ENCODE measurements at regions not wholly inside any gene's neighbourhood (a gene's known extent, or its start where the extent isn't known, plus 50 kb on each side); places are given as distances from the start of the nearest gene placed in this dataset.
"Not testable (repeated sequence)": the region's sequence is repeated elsewhere in the genome, so short reads cannot be mapped to it uniquely, and the experiment has no call there.

DNA sequence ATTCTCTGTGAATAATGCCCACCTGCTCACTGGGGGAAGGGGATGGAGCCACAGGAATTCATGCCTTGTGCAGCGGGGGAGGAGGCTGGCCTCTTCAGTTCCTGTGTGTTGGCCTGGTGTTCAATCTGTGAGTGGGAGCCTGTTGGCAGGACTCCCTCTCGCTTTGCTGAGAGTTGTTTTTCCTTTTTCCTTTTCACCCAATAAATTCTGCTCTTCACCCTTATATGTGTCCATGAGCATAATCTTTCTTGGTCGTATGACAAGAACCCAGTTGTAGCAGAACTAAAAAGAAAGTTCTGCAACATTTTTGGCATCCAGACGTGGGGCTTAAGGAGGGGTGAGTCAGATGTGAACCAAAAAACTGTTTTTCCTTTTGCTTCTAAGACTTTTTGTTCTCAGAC lies 235.2 kb upstream of the HDX start:
- DNase-seq, result no peak
- no peaks in the 10 kb centered on the region for H3K36me3 Mint-ChIP-seq (ENCODE audit: low read depth)
- CTCF ChIA-PET, result interaction anchor here (1.1 kb wide), 1 partner anchor 8 kb away, joined by 3 read pairs; no protein-coding TSS in a partner anchor
- POLR2A ChIA-PET, result no interaction called here
- no peaks in the 10 kb centered on the region for H3K4me1 Mint-ChIP-seq
- no peak overlapping the region for H3K27ac Mint-ChIP-seq
- no peak overlapping the region for H3K4me3 Mint-ChIP-seq
- H3K9me3 Mint-ChIP-seq, result no peaks in the 10 kb centered on the region
- no peaks in the 10 kb centered on the region for H3K27me3 Mint-ChIP-seq

DNA sequence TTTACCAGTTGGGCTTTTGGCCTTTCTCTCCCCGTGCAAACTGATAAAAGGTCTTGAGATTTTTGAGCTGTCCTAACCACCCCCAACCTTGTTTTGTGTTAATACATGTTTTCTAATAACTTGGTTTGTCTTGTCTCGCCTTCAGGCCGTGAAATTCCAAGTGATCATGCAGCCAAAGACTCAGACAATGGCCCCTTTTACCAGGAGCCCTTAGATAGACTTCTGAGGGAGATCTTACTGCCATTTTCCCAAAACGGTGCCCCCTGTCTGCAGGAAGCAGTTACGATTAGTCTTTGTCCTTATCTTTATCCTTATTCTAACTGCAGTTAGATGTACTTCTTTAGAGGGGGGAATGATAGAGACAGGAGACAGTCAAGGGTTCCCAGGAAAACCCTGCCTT lies 245.3 kb upstream of the HDX start:
- Mint-ChIP-seq H3K4me1 (no peaks in the 10 kb centered on the region), H3K27me3 (no peaks in the 10 kb centered on the region), H3K27ac (no peak overlapping the region), H3K9me3 (no peaks in the 10 kb centered on the region), H3K4me3 (no peak overlapping the region), H3K36me3 (ENCODE audit: low read depth) (no peaks in the 10 kb centered on the region)
- DNase-seq, result no peak
- ChIA-PET POLR2A (no interaction called here), CTCF (no interaction called here)

DNA sequence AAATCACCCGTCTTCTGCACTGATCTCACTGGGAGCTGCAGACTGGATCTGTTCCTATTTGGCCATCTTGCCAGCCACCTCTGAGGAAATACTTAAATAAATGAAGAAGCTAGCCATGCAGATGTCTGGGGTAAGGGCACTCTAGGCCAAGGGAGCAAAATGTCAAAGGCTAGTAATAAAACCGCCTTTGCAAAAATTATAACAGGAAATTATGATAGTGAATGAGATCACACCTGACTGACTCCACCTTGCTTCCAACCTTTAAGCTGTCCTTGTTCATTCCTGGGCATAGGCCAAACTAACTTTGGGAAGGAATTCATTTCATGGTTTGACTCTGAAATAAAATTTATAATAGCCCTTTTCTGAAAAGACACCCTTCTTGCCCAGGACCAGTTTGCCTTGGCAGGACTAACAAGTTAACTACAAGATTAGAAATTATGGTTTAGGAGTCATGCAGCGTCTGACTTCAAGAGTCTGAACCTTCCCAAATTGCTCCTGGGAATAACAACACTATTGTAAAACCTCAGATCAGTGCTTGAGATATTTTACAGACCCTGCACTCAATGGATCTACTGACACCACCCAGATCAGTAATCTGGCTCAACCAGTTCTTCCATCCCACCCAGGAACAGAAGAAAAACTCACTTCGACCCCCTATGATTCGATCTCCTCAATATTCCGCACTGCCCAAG lies 246.9 kb upstream of the HDX start:
- Mint-ChIP-seq H3K4me3 (no peak overlapping the region), H3K4me1 (no peaks in the 10 kb centered on the region), H3K27ac (no peak overlapping the region), H3K27me3 (no peaks in the 10 kb centered on the region), H3K36me3 (ENCODE audit: low read depth) (no peaks in the 10 kb centered on the region), H3K9me3 (no peaks in the 10 kb centered on the region)
- ChIA-PET POLR2A (no interaction called here), CTCF (no interaction called here)
- no peak for DNase-seq

DNA sequence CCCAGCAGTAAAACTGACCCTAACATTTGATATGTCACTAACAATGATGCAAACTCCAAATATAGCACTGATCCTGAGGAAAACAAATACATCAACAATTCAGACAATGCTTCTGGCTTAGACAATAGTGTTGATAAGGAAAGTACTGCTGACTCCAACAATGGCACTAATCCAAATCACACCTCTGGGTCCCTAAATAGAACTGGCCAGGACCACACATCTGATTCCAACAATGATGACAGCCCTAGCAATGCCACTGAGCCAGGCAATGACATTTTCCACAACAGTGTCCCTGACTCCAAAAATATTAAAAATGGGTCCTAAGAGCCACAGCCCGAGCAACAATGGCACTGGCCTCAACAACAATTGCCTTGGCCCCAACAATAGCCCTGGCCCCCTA lies 243.1 kb upstream of the APOOL start:
- POLR2A ChIA-PET, result no interaction called here
- H3K4me1 Mint-ChIP-seq, result no peaks in the 10 kb centered on the region

DNA sequence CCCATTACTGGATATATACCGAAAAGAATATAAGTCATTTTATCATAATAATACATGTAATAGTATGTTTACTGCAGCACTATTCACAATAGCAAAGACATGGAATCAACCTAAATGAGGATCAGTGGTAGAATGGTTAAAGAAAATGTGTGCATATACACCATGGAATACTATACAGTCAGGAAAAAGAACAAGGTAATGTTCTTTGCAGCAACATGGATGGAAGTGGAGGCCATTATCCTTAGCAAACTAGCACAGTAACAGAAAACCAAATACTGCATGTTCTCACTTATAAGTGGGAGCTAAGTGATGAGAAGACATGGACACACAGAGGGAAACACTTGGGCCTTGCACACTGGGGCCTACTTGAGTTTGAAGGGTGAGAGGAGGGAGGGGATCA lies 207.4 kb upstream of the APOOL start:
- Mint-ChIP-seq H3K27ac (no peak overlapping the region), H3K4me3 (no peak overlapping the region), H3K9me3 (no peaks in the 10 kb centered on the region), H3K27me3 (no peaks in the 10 kb centered on the region), H3K36me3 (ENCODE audit: low read depth) (no peaks in the 10 kb centered on the region), H3K4me1 (no peaks in the 10 kb centered on the region)
- no peak for DNase-seq
- ChIA-PET POLR2A (no interaction called here), CTCF (no interaction called here)

More for the DNA sequence above, 243.1 kb upstream of the APOOL start:
- Mint-ChIP-seq H3K36me3 (ENCODE audit: low read depth) (no peaks in the 10 kb centered on the region), H3K27ac (no peak overlapping the region), H3K4me3 (no peak overlapping the region), H3K27me3 (no peaks in the 10 kb centered on the region), H3K9me3 (no peaks in the 10 kb centered on the region)
- DNase-seq, result no peak
- CTCF ChIA-PET, result no interaction called here

DNA sequence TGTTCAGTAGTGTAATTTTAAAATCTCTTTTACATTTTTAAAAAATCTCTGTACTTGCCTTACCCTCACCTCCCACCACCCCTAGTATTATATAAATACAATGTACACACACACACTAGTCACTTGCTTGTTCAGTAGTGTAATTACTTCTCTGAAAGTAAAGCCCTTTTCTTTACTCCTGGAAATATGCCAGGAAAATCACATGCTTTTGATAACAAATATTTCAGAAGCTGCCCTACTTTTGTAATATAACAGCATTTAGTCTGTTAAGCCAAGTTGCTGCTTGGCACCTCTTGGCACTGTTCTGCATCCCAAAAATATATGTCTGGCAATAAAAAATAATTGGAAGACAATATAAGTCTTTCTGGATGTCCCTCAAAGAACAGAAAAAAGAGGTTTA lies 172.8 kb upstream of the APOOL start:
- ChIA-PET POLR2A (no interaction called here), CTCF (no interaction called here)
- H3K27ac Mint-ChIP-seq, result no peak overlapping the region
- H3K36me3 Mint-ChIP-seq (ENCODE audit: low read depth), result no peaks in the 10 kb centered on the region
- no peaks in the 10 kb centered on the region for H3K27me3 Mint-ChIP-seq
- no peak overlapping the region for H3K4me3 Mint-ChIP-seq
- no peaks in the 10 kb centered on the region for H3K4me1 Mint-ChIP-seq
- DNase-seq, result no peak
- H3K9me3 Mint-ChIP-seq, result no peaks in the 10 kb centered on the region

DNA sequence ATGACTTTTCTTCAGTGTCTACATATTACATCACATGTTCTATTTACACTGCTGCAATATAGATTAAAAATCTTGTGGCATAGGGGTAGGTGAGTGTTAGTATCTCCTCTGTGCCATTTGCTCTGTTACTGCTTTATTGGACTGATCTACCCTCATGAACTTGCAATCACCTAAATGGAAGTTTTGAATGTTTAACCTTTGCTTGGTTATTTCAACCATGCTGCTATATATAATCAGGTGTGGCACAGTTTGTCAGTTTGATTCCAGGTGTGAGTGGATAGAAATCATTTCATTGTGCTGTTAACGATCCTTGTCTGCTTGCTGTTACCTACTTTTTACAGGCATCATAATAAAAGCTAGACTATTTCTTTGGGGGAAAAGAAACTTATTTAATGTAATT lies 157.1 kb upstream of the APOOL start:
- POLR2A ChIA-PET; CTCF ChIA-PET; H3K27ac Mint-ChIP-seq; H3K4me1 Mint-ChIP-seq; H3K36me3 Mint-ChIP-seq (ENCODE audit: low read depth); DNase-seq; H3K9me3 Mint-ChIP-seq; H3K4me3 Mint-ChIP-seq; H3K27me3 Mint-ChIP-seq: not testable (repeated sequence)

DNA sequence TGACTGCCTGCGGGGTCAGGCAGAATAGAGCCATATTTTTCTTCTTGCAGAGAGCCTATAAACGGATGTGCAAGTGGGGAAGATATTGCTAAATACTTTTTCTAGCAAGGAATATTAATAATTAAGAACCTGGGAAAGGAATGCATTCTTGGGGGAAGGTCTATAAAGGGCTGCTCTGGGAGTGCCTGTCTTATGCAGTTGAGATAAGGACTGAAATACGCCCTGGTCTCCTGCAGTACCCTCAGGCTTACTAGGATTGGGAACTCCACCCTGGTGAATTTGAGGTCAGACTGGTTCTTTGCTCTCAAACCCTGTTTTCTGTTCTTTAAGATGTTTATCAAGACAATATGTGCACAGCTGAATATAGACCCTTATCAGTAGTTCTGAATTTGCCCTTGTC lies 152.5 kb upstream of the APOOL start:
- H3K27me3 Mint-ChIP-seq; CTCF ChIA-PET; POLR2A ChIA-PET; H3K9me3 Mint-ChIP-seq; DNase-seq; H3K4me1 Mint-ChIP-seq; H3K27ac Mint-ChIP-seq; H3K36me3 Mint-ChIP-seq (ENCODE audit: low read depth); H3K4me3 Mint-ChIP-seq: not testable (repeated sequence)

DNA sequence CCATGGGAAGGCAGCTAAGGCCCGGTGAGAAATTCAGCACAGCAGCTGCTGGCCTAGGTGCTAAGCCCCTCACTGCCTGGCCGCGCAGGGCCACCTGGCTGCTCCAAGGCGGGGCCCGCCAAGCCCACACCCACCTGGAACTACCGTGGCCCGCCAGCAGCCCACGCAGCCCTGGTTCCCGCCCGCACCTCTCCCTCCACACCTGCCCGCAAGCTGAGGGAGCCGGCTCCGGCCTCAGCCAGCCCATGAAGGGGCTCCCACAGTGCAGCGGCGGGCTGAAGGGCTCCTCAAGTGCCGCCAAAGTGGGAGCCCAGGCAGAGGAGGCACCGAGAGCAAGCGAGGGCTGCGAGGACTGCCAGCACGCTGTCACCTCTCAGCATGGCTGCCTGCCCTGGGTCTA lies 146.9 kb upstream of the APOOL start:
- not testable (repeated sequence) for H3K9me3 Mint-ChIP-seq, H3K27me3 Mint-ChIP-seq, DNase-seq

DNA sequence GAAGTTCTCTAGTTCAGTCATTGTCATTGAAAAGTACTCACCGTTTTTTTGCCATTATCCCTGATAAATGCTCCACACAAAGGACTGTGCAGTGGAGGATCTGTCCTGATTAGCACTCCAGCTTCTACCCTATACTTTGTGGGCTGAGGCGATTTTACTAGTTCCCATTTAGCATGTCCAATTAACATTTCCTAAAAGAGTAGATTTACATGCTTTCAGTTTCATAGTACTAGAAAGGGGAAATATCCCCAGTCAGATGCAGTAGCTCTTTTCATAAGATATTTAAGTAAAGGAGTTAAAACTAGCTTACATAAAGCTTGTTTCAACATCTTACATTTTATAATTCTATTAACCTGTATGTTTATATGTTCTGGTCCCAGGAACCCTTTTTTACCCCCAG lies 144.9 kb upstream of the APOOL start:
- H3K9me3 Mint-ChIP-seq; H3K27me3 Mint-ChIP-seq; POLR2A ChIA-PET; H3K27ac Mint-ChIP-seq; CTCF ChIA-PET; H3K4me1 Mint-ChIP-seq; H3K4me3 Mint-ChIP-seq; DNase-seq; H3K36me3 Mint-ChIP-seq (ENCODE audit: low read depth): not testable (repeated sequence)

More for the DNA sequence above, 146.9 kb upstream of the APOOL start:
- CTCF ChIA-PET; POLR2A ChIA-PET; H3K27ac Mint-ChIP-seq; H3K4me1 Mint-ChIP-seq; H3K36me3 Mint-ChIP-seq (ENCODE audit: low read depth); H3K4me3 Mint-ChIP-seq: not testable (repeated sequence)

DNA sequence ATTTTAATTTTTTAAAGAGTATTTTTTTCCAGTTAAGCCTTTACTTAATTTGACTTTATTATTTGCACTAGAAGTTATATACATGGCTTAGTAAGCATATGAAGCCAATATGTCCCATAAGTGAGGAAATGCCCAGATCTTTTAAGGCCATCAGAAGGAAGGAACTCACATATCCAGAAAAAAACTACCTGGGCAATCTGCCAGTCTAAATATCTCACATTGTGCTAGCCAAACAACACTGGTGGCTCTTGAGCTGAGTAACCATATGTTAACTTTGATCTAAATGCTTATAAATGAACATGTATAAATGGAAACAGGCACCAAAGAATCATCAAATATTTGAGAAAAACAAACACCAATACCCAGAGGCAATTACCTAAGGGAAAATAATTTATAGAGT lies 138.6 kb upstream of the APOOL start:
- H3K36me3 Mint-ChIP-seq (ENCODE audit: low read depth), result no peaks in the 10 kb centered on the region
- H3K4me1 Mint-ChIP-seq, result no peaks in the 10 kb centered on the region
- ChIA-PET CTCF (no interaction called here), POLR2A (no interaction called here)
- H3K27me3 Mint-ChIP-seq, result no peaks in the 10 kb centered on the region
- DNase-seq, result no peak
- no peak overlapping the region for H3K27ac Mint-ChIP-seq
- no peaks in the 10 kb centered on the region for H3K9me3 Mint-ChIP-seq
- H3K4me3 Mint-ChIP-seq, result no peak overlapping the region

DNA sequence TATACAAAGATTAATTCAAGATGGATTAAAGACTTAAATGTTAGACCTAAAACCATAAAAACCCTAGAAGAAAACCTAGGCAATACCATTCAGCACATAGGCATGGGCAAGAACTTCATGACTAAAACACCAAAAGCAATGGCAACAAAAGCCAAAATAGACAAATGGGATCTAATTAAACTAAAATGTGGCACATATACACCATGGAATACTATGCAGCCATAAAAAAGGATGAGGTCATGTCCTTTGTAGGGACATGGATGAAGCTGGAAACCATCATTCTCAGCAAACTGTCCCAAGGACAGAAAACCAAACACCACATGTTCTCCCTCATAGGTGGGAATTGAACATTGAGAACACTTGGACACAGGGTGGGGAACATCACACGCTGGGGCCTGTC lies 133.4 kb upstream of the APOOL start:
- H3K4me1 Mint-ChIP-seq; POLR2A ChIA-PET; CTCF ChIA-PET; H3K27ac Mint-ChIP-seq; H3K36me3 Mint-ChIP-seq (ENCODE audit: low read depth); DNase-seq; H3K4me3 Mint-ChIP-seq; H3K9me3 Mint-ChIP-seq; H3K27me3 Mint-ChIP-seq: not testable (repeated sequence)

DNA sequence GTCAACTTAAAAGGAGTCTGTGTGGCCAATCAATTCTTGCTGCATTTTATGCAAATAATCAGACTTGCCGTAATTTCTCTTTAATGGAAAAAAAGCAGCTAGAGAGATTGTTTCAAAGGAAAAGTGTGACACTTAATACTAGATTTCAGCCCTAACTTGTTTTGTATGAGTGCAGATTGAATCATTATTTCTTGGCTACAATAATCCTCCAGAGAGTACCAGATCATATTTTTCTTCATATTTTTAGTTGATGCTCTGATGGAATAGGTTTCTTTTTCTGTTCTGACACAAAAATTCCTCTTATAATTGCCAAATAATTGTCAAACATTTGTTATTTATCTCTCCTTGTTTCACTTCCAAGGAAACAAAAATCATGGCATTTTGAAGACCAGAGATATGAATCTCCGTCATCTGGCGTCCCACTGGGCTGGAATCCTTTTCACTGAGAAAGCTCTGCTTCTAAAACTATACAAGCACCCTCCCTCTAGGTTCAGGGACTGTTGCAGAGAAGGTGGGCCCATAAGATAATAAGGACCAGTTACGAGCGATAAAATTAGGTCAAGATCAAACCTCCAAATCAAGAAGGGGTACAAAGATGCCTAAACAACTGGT lies 131.4 kb upstream of the APOOL start:
- H3K27me3 Mint-ChIP-seq; CTCF ChIA-PET; DNase-seq; H3K4me1 Mint-ChIP-seq; H3K36me3 Mint-ChIP-seq (ENCODE audit: low read depth); H3K4me3 Mint-ChIP-seq; POLR2A ChIA-PET; H3K27ac Mint-ChIP-seq; H3K9me3 Mint-ChIP-seq: not testable (repeated sequence)

DNA sequence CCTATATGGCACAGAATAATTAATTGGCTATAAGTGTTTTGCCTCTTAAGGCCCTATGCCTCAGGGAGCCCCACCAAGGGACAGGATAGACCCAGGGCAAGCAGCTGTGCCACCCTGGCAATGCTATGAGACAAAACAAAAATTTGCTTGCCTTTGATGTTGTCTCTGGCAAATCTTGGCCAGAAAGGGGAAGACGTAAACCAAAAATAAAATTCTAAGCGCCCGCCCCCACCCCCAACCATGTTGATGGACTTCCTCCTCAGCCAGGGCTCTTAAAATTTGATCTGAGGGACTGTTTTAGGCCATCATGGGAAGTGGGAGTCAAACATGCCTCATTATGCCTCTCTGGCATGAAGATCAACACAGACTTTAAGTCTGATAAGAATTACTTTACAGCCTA lies 130.5 kb upstream of the APOOL start:
- Mint-ChIP-seq H3K27ac (no peak overlapping the region), H3K36me3 (ENCODE audit: low read depth) (no peaks in the 10 kb centered on the region), H3K9me3 (no peaks in the 10 kb centered on the region), H3K27me3 (no peaks in the 10 kb centered on the region), H3K4me3 (no peak overlapping the region), H3K4me1 (no peaks in the 10 kb centered on the region)
- CTCF ChIA-PET, result no interaction called here
- POLR2A ChIA-PET, result no interaction called here
- no peak for DNase-seq

All from activated CD4-positive, alpha-beta memory T cell treated with anti-CD3 and anti-CD28 coated beads, Interleukin-2, amount 10 ng/mL, durations not matched to agents 7 days and 5 days (primary cell).